ENCODE measurements at regions not wholly inside any gene's neighbourhood (a gene's known extent, or its start where the extent isn't known, plus 50 kb on each side); places are given as distances from the start of the nearest gene placed in this dataset.

- Histone ChIP-seq H3K4me1 (ENCODE audit: control insufficient read depth in 1 of 2, insufficient read depth in 2 of 2, low read depth in 1 of 2, low read length in 1 of 2) (no peaks in the 10 kb centered on the region), H3K36me3 (replicated peaks in 1 of 2; ENCODE audit: control insufficient read depth in 1 of 2, insufficient read depth in 2 of 2, low read length in 1 of 2) (no peaks in the 10 kb centered on the region), H3K9me3 (no peaks in the 10 kb centered on the region), H3K9me2 (no peaks in the 10 kb centered on the region), H3K79me2 (ENCODE audit: insufficient read depth) (no peaks in the 10 kb centered on the region), H3K27ac (ENCODE audit: low read depth in 2 of 2, low read length in 1 of 2) (no peak overlapping the region), H3K27me3 (ENCODE audit: insufficient read depth) (no peaks in the 10 kb centered on the region), H4K20me1 (ENCODE audit: insufficient read depth) (no peaks in the 10 kb centered on the region), H3K4me3 (ENCODE audit: low read depth in 2 of 2, low read length in 1 of 2) (no peak overlapping the region), H3K4me2 (no peak overlapping the region), H3F3A (replicated peaks; ENCODE audit: insufficient read depth) (no peaks in the 10 kb centered on the region), H2AFZ (ENCODE audit: low read depth) (no peak overlapping the region), H3K9ac (no peak overlapping the region)
- ChIA-PET CTCF (no interaction called here), POLR2A (no interaction called here)
- no peak for TF ChIP-seq ZBTB33 (IDR thresholded peaks at IDR 0.05; ENCODE audit: borderline replicate concordance, low read depth)
- no peak for TF ChIP-seq SIN3A (IDR thresholded peaks at IDR 0.05; ENCODE audit: borderline replicate concordance, low read depth, low read length)
- TF ChIP-seq USF2 (IDR thresholded peaks at IDR 0.05; ENCODE audit: borderline replicate concordance, low read depth, low read length): no peak
- TF ChIP-seq IRF3 (IDR thresholded peaks at IDR 0.05; ENCODE audit: low read depth, low read length): no peak
- TF ChIP-seq POLR2AphosphoS5 (IDR thresholded peaks at IDR 0.05; ENCODE audit: low read depth, low read length): no peak
- no peak for TF ChIP-seq NFIC (IDR thresholded peaks at IDR 0.05; ENCODE audit: borderline replicate concordance)
- no peak for TF ChIP-seq EZH2phosphoT487 (IDR thresholded peaks at IDR 0.05; ENCODE audit: borderline replicate concordance, low read depth)
- TF ChIP-seq TEAD4 (IDR thresholded peaks at IDR 0.05; ENCODE audit: borderline replicate concordance, insufficient read depth): no peak
- TF ChIP-seq MXI1 (IDR thresholded peaks at IDR 0.05; ENCODE audit: low read depth, low read length): no peak
- no peak for TF ChIP-seq EP300 (IDR thresholded peaks at IDR 0.05; ENCODE audit: borderline replicate concordance in 1 of 2, low read depth in 1 of 2, low read length in 1 of 2)
- no peak for TF ChIP-seq MAX (IDR thresholded peaks at IDR 0.05; ENCODE audit: low read depth)
- TF ChIP-seq MEF2A (IDR thresholded peaks at IDR 0.05; ENCODE audit: borderline replicate concordance, low read depth): no peak
- no peak for TF ChIP-seq FOXJ3 (CRISPR knock-in tag; IDR thresholded peaks at IDR 0.05)
- no peak for TF ChIP-seq RAD21 (IDR thresholded peaks at IDR 0.05; ENCODE audit: low read length)
- TF ChIP-seq CTCF (IDR thresholded peaks at IDR 0.05): no peak
- no peak for TF ChIP-seq YY1 (IDR thresholded peaks at IDR 0.05; ENCODE audit: low read depth)
- no peak for TF ChIP-seq RFX5 (IDR thresholded peaks at IDR 0.05; ENCODE audit: low read length)
- no peak for TF ChIP-seq JUND (IDR thresholded peaks at IDR 0.05)
- TF ChIP-seq GATA2 (CRISPR knock-in tag; IDR thresholded peaks at IDR 0.05): no peak
- TF ChIP-seq GABPA (IDR thresholded peaks at IDR 0.05; ENCODE audit: low read depth): no peak
- 74% methylated on average over 2 of the region's 2 CpGs for WGBS (ENCODE audit: low lambda C conversion rate)
- no peak for DNase-seq
Observed at GRCh38 chr5:68149189-68149588, 66.4 kb upstream of the PIK3R1 start.
